ENCODE measurements at regions not wholly inside any gene's neighbourhood (a gene's known extent, or its start where the extent isn't known, plus 50 kb on each side); places are given as distances from the start of the nearest gene placed in this dataset.

DNA sequence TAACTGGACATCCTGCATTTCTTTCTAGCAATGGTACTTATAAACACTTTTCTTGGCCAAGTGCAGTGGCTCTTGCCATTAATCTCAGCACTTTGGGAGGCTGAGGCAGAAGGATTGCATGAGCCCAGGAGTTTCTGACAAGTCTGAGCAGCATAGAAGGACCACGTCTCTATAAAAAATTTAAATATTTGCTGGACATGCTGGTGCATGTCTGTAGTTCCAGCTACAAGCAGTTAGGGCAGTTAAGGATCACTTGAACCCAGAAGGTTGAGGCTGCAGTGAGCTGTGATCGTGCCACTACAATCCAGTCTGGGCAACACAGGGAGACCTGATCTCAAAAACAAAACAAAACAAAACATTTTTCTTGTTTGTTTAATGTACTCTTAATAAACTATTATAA lies 434.0 kb downstream of the PLA2G4A start:
- H3K79me2 ChIP-seq (ENCODE audit: insufficient read depth, low read depth, low read length) = no peaks in the 10 kb centered on the region
- TF ChIP-seq EZH2phosphoT487 (IDR thresholded peaks at IDR 0.05; ENCODE audit: borderline replicate concordance, low read depth, low read length) = no peak
- TF ChIP-seq, protein P1, sequence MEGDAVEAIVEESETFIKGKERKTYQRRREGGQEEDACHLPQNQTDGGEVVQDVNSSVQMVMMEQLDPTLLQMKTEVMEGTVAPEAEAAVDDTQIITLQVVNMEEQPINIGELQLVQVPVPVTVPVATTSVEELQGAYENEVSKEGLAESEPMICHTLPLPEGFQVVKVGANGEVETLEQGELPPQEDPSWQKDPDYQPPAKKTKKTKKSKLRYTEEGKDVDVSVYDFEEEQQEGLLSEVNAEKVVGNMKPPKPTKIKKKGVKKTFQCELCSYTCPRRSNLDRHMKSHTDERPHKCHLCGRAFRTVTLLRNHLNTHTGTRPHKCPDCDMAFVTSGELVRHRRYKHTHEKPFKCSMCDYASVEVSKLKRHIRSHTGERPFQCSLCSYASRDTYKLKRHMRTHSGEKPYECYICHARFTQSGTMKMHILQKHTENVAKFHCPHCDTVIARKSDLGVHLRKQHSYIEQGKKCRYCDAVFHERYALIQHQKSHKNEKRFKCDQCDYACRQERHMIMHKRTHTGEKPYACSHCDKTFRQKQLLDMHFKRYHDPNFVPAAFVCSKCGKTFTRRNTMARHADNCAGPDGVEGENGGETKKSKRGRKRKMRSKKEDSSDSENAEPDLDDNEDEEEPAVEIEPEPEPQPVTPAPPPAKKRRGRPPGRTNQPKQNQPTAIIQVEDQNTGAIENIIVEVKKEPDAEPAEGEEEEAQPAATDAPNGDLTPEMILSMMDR (conservative IDR thresholded peaks at IDR 0.05; ENCODE audit: low read length) = no peak
- POLR2A ChIA-PET = interaction anchor here (0.6 kb wide), 1 partner anchor 268 kb away, joined by 3 read pairs; no protein-coding TSS in a partner anchor
- H3K9me2 ChIP-seq (ENCODE audit: insufficient read depth, low read length) = no peaks in the 10 kb centered on the region
- no peak overlapping the region for H2AFZ ChIP-seq (ENCODE audit: low read length)
- no peak overlapping the region for H3K4me2 ChIP-seq (ENCODE audit: low read length)
- no peaks in the 10 kb centered on the region for H3K9me3 ChIP-seq (ENCODE audit: low read length)
- intact Hi-C loops (cut with micrococcal nuclease; ENCODE audit: unreplicated experiment) = loop anchor here (10.0 kb wide), 1 partner anchor 208 kb away; no protein-coding TSS in a partner anchor
- no peak for DNase-seq (ENCODE audit: low spot score)
- no TSS peak for BruUV-seq (replicated peaks)
- H3K4me1 ChIP-seq (ENCODE audit: insufficient read depth, low read length, poor library complexity, severe bottlenecking) = no peaks in the 10 kb centered on the region
- H3K27ac ChIP-seq (ENCODE audit: low read depth, low read length, poor library complexity, severe bottlenecking) = no peak overlapping the region
- no peaks in the 10 kb centered on the region for H4K20me1 ChIP-seq (ENCODE audit: insufficient read depth, low read length)
- CTCF ChIA-PET (ENCODE audit: unreplicated experiment) = no interaction called here
- no peak overlapping the region for H3K4me3 ChIP-seq (ENCODE audit: low read depth, low read length, poor library complexity, severe bottlenecking)
- H3K36me3 ChIP-seq (ENCODE audit: insufficient read depth, low read length) = no peaks in the 10 kb centered on the region

DNA sequence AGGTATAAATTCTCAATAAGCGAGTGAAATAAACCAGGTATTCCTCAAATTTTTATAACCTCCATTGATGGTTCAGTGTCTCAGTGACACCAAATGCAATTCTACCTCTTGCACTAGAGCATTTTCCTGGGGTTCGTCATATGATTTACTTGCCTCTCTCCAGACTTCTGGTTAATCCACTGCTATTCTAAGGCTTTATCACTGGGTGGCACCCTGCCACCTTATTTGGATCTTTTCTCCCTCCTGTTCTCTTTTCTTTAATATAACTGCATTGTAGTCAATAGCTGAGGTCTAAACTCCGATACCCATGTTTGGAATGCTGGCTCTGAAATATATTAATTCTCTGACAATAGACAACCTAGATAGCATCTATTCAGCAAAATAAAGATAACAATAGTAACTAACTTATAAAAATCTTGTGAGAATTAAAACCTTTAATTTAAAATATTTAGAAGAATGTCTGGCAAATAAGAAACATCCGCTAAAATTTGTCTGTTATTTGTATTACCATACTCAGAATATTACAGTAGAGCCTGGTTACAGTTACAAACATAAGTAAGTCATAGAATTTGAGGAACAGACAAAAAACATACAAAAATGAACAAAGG lies 436.4 kb downstream of the PLA2G4A start:
- Histone ChIP-seq H3K4me1 (ENCODE audit: insufficient read depth, low read length, poor library complexity, severe bottlenecking) (no peaks in the 10 kb centered on the region), H3K79me2 (ENCODE audit: insufficient read depth, low read depth, low read length) (no peaks in the 10 kb centered on the region), H3K4me2 (ENCODE audit: low read length) (no peak overlapping the region), H3K9me2 (ENCODE audit: insufficient read depth, low read length) (no peaks in the 10 kb centered on the region), H4K20me1 (ENCODE audit: insufficient read depth, low read length) (no peaks in the 10 kb centered on the region), H3K9me3 (ENCODE audit: low read length) (no peaks in the 10 kb centered on the region), H3K36me3 (ENCODE audit: insufficient read depth, low read length) (no peaks in the 10 kb centered on the region), H3K27ac (ENCODE audit: low read depth, low read length, poor library complexity, severe bottlenecking) (no peak overlapping the region), H2AFZ (ENCODE audit: low read length) (no peak overlapping the region), H3K4me3 (ENCODE audit: low read depth, low read length, poor library complexity, severe bottlenecking) (no peak overlapping the region)
- TF ChIP-seq EZH2phosphoT487 (IDR thresholded peaks at IDR 0.05; ENCODE audit: borderline replicate concordance, low read depth, low read length) = no peak
- TF ChIP-seq, protein P1 (conservative IDR thresholded peaks at IDR 0.05; ENCODE audit: low read length) = peak; percentile 65
- peak; percentile 7 for DNase-seq (ENCODE audit: low spot score)
- CTCF ChIA-PET (ENCODE audit: unreplicated experiment) = no interaction called here
- POLR2A ChIA-PET = interaction anchor here (0.7 kb wide), 2 partner anchors 25 to 632 kb away, joined by 3 read pairs; no protein-coding TSS in a partner anchor
- intact Hi-C loops (cut with micrococcal nuclease; ENCODE audit: unreplicated experiment) = loop anchor here (10.0 kb wide), 1 partner anchor 210 kb away; no protein-coding TSS in a partner anchor
- no TSS peak for BruUV-seq (replicated peaks)

DNA sequence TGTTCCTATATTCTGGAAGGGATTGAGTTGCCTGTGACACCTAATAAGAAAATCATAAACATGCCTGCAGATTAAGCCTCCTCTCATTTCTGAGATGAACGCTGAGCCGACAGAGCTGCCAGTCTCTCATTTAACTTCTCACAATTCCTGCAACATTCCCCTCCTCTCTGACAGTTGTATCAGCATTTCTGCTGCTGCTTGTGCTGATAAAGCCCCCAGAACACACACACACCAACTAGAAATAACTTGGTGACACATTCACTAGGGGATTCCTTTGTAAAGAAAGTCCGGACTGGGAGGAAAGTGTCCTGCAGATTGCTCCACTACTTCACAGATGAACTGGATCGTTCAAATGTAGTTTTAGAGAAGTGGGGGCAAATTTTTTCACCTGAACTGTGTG lies 437.3 kb downstream of the PLA2G4A start:
- no peak overlapping the region for H3K4me2 ChIP-seq (ENCODE audit: low read length)
- ChIA-PET CTCF (ENCODE audit: unreplicated experiment) (no interaction called here), POLR2A (interaction anchor here (0.6 kb wide), 1 partner anchor 839 kb away, joined by 4 read pairs; no protein-coding TSS in a partner anchor)
- H3K9me2 ChIP-seq (ENCODE audit: insufficient read depth, low read length) = no peaks in the 10 kb centered on the region
- no peak overlapping the region for H3K27ac ChIP-seq (ENCODE audit: low read depth, low read length, poor library complexity, severe bottlenecking)
- no peaks in the 10 kb centered on the region for H4K20me1 ChIP-seq (ENCODE audit: insufficient read depth, low read length)
- DNase-seq (ENCODE audit: low spot score) = no peak
- TF ChIP-seq, protein P1 (conservative IDR thresholded peaks at IDR 0.05; ENCODE audit: low read length) = no peak
- no peak overlapping the region for H2AFZ ChIP-seq (ENCODE audit: low read length)
- intact Hi-C loops (cut with micrococcal nuclease; ENCODE audit: unreplicated experiment) = loop anchor here (10.0 kb wide), 1 partner anchor 211 kb away; no protein-coding TSS in a partner anchor
- no peaks in the 10 kb centered on the region for H3K79me2 ChIP-seq (ENCODE audit: insufficient read depth, low read depth, low read length)
- H3K4me3 ChIP-seq (ENCODE audit: low read depth, low read length, poor library complexity, severe bottlenecking) = no peak overlapping the region
- BruUV-seq (replicated peaks) = no TSS peak
- H3K36me3 ChIP-seq (ENCODE audit: insufficient read depth, low read length) = no peaks in the 10 kb centered on the region
- no peaks in the 10 kb centered on the region for H3K9me3 ChIP-seq (ENCODE audit: low read length)
- H3K4me1 ChIP-seq (ENCODE audit: insufficient read depth, low read length, poor library complexity, severe bottlenecking) = no peaks in the 10 kb centered on the region

All from OCI-LY7 (cell line).